ENCODE measurements at regions not wholly inside any gene's neighbourhood (a gene's known extent, or its start where the extent isn't known, plus 50 kb on each side); places are given as distances from the start of the nearest gene placed in this dataset.

- TF ChIP-seq POLR2AphosphoS5 (IDR thresholded peaks at IDR 0.05) (no peak), POLR2A (IDR thresholded peaks at IDR 0.05) (no peak)
Observed at GRCh38 chr17:77742579-77742978, 215.9 kb upstream of the TNRC6C start.

Measured in transverse colon (tissue), 3 donors.